SK-N-SH (cell line): ENCODE measurements at regions not wholly inside any gene's neighbourhood (a gene's known extent, or its start where the extent isn't known, plus 50 kb on each side); places are given as distances from the start of the nearest gene placed in this dataset.

Experiments
- CTCF ChIP-seq: fragments of 200-600 bp; sonication (generic); IDR thresholded peaks from 2 replicates; pipeline ENCODE4 v1.6.1; 2017; ENCODE audit warnings: antibody characterized with exemption, mild to moderate bottlenecking, moderate library complexity
- RAD21 ChIP-seq: IDR thresholded peaks from 2 replicates; pipeline ENCODE4 v1.6.1; 2012; ENCODE audit warnings: mild to moderate bottlenecking, low read length

- TF ChIP-seq RAD21 (no peak), CTCF (no peak)
Measured at GRCh38 chr5:110354311-110354710, 372.2 kb downstream of the TMEM232 start.
